ENCODE measurements at regions not wholly inside any gene's neighbourhood (a gene's known extent, or its start where the extent isn't known, plus 50 kb on each side); places are given as distances from the start of the nearest gene placed in this dataset.

DNA sequence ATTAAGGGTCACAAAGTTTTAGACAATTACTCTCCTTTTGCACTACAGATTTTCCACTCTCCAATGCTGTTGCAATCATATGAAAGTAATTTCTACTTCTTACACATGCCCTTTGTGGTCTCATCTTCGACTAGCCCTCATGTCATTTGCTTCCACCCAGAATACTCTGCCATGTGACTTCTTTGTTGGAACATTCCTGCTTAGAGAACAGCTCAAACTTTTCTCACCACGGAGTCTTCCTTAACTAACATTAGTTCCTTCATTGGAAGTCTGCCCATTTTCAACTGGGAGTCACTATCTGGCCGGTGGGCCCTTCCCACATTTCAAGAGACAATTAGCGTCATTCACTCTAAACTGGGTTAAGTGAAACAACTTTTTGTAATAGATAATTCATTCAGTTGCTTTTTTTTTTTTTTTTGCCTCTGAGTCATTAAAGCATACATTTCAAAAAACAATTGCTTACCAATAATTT lies 142.6 kb upstream of the PALMD start:
- H4K20me1 ChIP-seq (ENCODE audit: insufficient read depth, low read length), result no peaks in the 10 kb centered on the region
- BruUV-seq (replicated peaks), result no TSS peak
- H3K4me3 ChIP-seq (replicated peaks in 1 of 3; ENCODE audit: insufficient read depth in 1 of 3, low read depth in 2 of 3, low read length in 3 of 3), result no peak overlapping the region
- ChIA-PET CTCF (ENCODE audit: low intra/inter-chr PET ratio, low total read pairs) (no interaction called here), POLR2A (no interaction called here)
- no peaks in the 10 kb centered on the region; a peak in 1 of 5 replicates for H3K27me3 ChIP-seq (ENCODE audit: control insufficient read depth in 1 of 2, insufficient read depth in 2 of 2, low read length in 2 of 2)
- TF ChIP-seq ZNF737 (CRISPR knock-in tag; IDR thresholded peaks at IDR 0.05; ENCODE audit: borderline replicate concordance) (no peak), FOXK1 (CRISPR knock-in tag; IDR thresholded peaks at IDR 0.05; ENCODE audit: borderline replicate concordance, low read depth) (no peak), ZNF570 (CRISPR knock-in tag; IDR thresholded peaks at IDR 0.05; ENCODE audit: borderline replicate concordance) (no peak), ZNF616 (CRISPR knock-in tag; IDR thresholded peaks at IDR 0.05; ENCODE audit: low read depth) (no peak), DPF2 (CRISPR knock-in tag; IDR thresholded peaks at IDR 0.05; ENCODE audit: borderline replicate concordance, low read depth) (no peak), TBX2 (CRISPR knock-in tag; IDR thresholded peaks at IDR 0.05; ENCODE audit: borderline replicate concordance) (no peak), ZNF296 (CRISPR knock-in tag; conservative IDR thresholded peaks at IDR 0.05) (no peak), SRSF4 (IDR thresholded peaks at IDR 0.05; ENCODE audit: low read depth, low read length, poor library complexity, severe bottlenecking) (no peak), KAT8 (CRISPR knock-in tag; IDR thresholded peaks at IDR 0.05) (no peak), SRY (CRISPR knock-in tag; IDR thresholded peaks at IDR 0.05) (no peak), ZSCAN25 (CRISPR knock-in tag; IDR thresholded peaks at IDR 0.05) (no peak), NR2F6 (IDR thresholded peaks at IDR 0.05) (no peak), NR2F6 (CRISPR knock-in tag; IDR thresholded peaks at IDR 0.05) (no peak), ZNF724P (CRISPR knock-in tag; IDR thresholded peaks at IDR 0.05; ENCODE audit: borderline replicate concordance) (no peak), RBM22 (optimal IDR thresholded peaks at IDR 0.05; ENCODE audit: low read length) (no peak), ZNF773 (CRISPR knock-in tag; IDR thresholded peaks at IDR 0.05; ENCODE audit: borderline replicate concordance) (no peak), ZMAT3 (CRISPR knock-in tag; conservative IDR thresholded peaks at IDR 0.05) (no peak), ZNF264 (CRISPR knock-in tag; IDR thresholded peaks at IDR 0.05) (no peak)
- TF ChIP-seq, protein P1, sequence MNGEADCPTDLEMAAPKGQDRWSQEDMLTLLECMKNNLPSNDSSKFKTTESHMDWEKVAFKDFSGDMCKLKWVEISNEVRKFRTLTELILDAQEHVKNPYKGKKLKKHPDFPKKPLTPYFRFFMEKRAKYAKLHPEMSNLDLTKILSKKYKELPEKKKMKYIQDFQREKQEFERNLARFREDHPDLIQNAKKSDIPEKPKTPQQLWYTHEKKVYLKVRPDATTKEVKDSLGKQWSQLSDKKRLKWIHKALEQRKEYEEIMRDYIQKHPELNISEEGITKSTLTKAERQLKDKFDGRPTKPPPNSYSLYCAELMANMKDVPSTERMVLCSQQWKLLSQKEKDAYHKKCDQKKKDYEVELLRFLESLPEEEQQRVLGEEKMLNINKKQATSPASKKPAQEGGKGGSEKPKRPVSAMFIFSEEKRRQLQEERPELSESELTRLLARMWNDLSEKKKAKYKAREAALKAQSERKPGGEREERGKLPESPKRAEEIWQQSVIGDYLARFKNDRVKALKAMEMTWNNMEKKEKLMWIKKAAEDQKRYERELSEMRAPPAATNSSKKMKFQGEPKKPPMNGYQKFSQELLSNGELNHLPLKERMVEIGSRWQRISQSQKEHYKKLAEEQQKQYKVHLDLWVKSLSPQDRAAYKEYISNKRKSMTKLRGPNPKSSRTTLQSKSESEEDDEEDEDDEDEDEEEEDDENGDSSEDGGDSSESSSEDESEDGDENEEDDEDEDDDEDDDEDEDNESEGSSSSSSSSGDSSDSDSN (CRISPR knock-in tag; IDR thresholded peaks at IDR 0.05), result no peak
- TF ChIP-seq, protein P2, sequence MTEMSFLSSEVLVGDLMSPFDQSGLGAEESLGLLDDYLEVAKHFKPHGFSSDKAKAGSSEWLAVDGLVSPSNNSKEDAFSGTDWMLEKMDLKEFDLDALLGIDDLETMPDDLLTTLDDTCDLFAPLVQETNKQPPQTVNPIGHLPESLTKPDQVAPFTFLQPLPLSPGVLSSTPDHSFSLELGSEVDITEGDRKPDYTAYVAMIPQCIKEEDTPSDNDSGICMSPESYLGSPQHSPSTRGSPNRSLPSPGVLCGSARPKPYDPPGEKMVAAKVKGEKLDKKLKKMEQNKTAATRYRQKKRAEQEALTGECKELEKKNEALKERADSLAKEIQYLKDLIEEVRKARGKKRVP (CRISPR knock-in tag; IDR thresholded peaks at IDR 0.05), result no peak
- TF ChIP-seq, protein P3, sequence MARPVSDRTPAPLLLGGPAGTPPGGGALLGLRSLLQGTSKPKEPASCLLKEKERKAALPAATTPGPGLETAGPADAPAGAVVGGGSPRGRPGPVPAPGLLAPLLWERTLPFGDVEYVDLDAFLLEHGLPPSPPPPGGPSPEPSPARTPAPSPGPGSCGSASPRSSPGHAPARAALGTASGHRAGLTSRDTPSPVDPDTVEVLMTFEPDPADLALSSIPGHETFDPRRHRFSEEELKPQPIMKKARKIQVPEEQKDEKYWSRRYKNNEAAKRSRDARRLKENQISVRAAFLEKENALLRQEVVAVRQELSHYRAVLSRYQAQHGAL (CRISPR knock-in tag; IDR thresholded peaks at IDR 0.05; ENCODE audit: not compliant biosample characterization), result no peak
- DNase-seq (ENCODE audit: low spot score) (no peak), ATAC-seq (no peak), FAIRE-seq (no peak)
- in situ Hi-C loops (cut with HindIII; ENCODE audit: extremely low pct_ligation_motif_present, low pct_unique_long_range_greater_than_20kb) (no loop called here), intact Hi-C loops (cut with micrococcal nuclease; ENCODE audit: unreplicated experiment) (loop anchor here (5.0 kb wide), 1 partner anchor 144 kb away; the partner anchor contains the start of gene PALMD)
- WGBS (ENCODE audit: low lambda C conversion rate), result 54% methylated on average over 4 of the region's 4 CpGs
- peaks cover 50% of the 10 kb centered on the region for H3K4me1 ChIP-seq (ENCODE audit: insufficient read depth, low read length)
- H3K9me3 ChIP-seq (ENCODE audit: low read length), result no peaks in the 10 kb centered on the region
- H3K9ac ChIP-seq (ENCODE audit: insufficient read depth, low read depth, low read length), result no peak overlapping the region
- no peak overlapping the region for H3K27ac ChIP-seq (ENCODE audit: extremely low read length, insufficient read depth, low read length)
- no peak overlapping the region for H2AFZ ChIP-seq (ENCODE audit: low read length)
- H3K36me3 ChIP-seq (replicated peaks in 1 of 2; ENCODE audit: control insufficient read depth in 1 of 2, insufficient read depth in 2 of 2, low read length in 2 of 2), result no peaks in the 10 kb centered on the region
- no peaks in the 10 kb centered on the region for H3K79me2 ChIP-seq (ENCODE audit: insufficient read depth, low read length)
- no peak overlapping the region for H3K4me2 ChIP-seq (ENCODE audit: low read depth, low read length)
